SK-N-SH treated with all-trans-retinoic acid at 6 μM for 48 hours (cell line): ENCODE measurements at regions not wholly inside any gene's neighbourhood (a gene's known extent, or its start where the extent isn't known, plus 50 kb on each side); places are given as distances from the start of the nearest gene placed in this dataset.

Experiments used
- ATAC-seq: fragments of 200-7000 bp; cut with Tn5 transposase; 3 replicates; pipeline ENCODE4 v1.9.1; 2020; ENCODE audit warnings: mild to moderate bottlenecking, moderate library complexity
- ARNTL ChIP-seq: fragments of 450-650 bp; formaldehyde crosslinking; IDR thresholded peaks from 2 replicates; pipeline ENCODE4 v1.5.0; 2020; ENCODE audit warnings: low read depth, mild to moderate bottlenecking, moderate library complexity, borderline replicate concordance
- BACH2 ChIP-seq: fragments of 250-450 bp; sonication (Bioruptor Pico); IDR thresholded peaks from 2 replicates; pipeline ENCODE4 v1.9.0; 2021; ENCODE audit warnings: mild to moderate bottlenecking, borderline replicate concordance
- CREB5 ChIP-seq: fragments of 250-450 bp; sonication (Bioruptor Pico); IDR thresholded peaks from 2 replicates; pipeline ENCODE4 v1.5.1; 2020; ENCODE audit warnings: low read depth, mild to moderate bottlenecking, moderate library complexity
- CSDC2 ChIP-seq: fragments of 250-450 bp; sonication (Bioruptor Pico); IDR thresholded peaks from 2 replicates; pipeline ENCODE4 v1.5.0; 2020; ENCODE audit warnings: mild to moderate bottlenecking, moderate library complexity
- ESRRG ChIP-seq: fragments of 250-450 bp; sonication (Bioruptor Pico); IDR thresholded peaks from 2 replicates; pipeline ENCODE4 v1.6.1; 2021; ENCODE audit warnings: mild to moderate bottlenecking
- GLIS3 ChIP-seq: fragments of 250-450 bp; sonication (Bioruptor Pico); IDR thresholded peaks from 2 replicates; pipeline ENCODE4 v1.5.0; 2020; ENCODE audit warnings: mild to moderate bottlenecking, moderate library complexity
- ISL1 ChIP-seq: fragments of 250-450 bp; sonication (Bioruptor Pico); IDR thresholded peaks from 2 replicates; pipeline ENCODE4 v2.1.2; 2022; ENCODE audit warnings: mild to moderate bottlenecking, moderate library complexity
- OSR1 ChIP-seq: fragments of 250-450 bp; sonication (Bioruptor Pico); IDR thresholded peaks from 2 replicates; pipeline ENCODE4 v1.8.0; 2022; ENCODE audit warnings: moderate library complexity, mild to moderate bottlenecking, inconsistent platforms
- POU6F1 ChIP-seq: fragments of 250-450 bp; sonication (Bioruptor Pico); IDR thresholded peaks from 2 replicates; pipeline ENCODE4 v1.8.0; 2021; ENCODE audit warnings: low read depth, mild to moderate bottlenecking, moderate library complexity, borderline replicate concordance
- RARB ChIP-seq: fragments of 250-450 bp; sonication (Bioruptor Pico); IDR thresholded peaks from 2 replicates; pipeline ENCODE4 v1.8.0; 2021; ENCODE audit warnings: mild to moderate bottlenecking, moderate library complexity
- SNAI2 ChIP-seq: fragments of 250-450 bp; sonication (Bioruptor Pico); IDR thresholded peaks from 2 replicates; pipeline ENCODE4 v1.5.0; 2020; ENCODE audit warnings: mild to moderate bottlenecking, moderate library complexity
- TOX ChIP-seq: fragments of 250-450 bp; sonication (Bioruptor Pico); IDR thresholded peaks from 2 replicates; pipeline ENCODE4 v1.8.0; 2021; ENCODE audit warnings: mild to moderate bottlenecking, moderate library complexity, borderline replicate concordance
- TSHZ2 ChIP-seq: fragments of 250-450 bp; sonication (Bioruptor Pico); IDR thresholded peaks from 2 replicates; pipeline ENCODE4 v1.5.0; 2020; ENCODE audit warnings: mild to moderate bottlenecking, moderate library complexity
- ZC3H10 ChIP-seq: fragments of 250-450 bp; sonication (Bioruptor Pico); IDR thresholded peaks from 2 replicates; pipeline ENCODE4 v1.5.1; 2021; ENCODE audit warnings: mild to moderate bottlenecking, moderate library complexity
- ZNF70 ChIP-seq: fragments of 450-650 bp; formaldehyde crosslinking; IDR thresholded peaks from 2 replicates; pipeline ENCODE4 v1.5.0; 2020; ENCODE audit warnings: mild to moderate bottlenecking, moderate library complexity
- ZNF8 ChIP-seq: fragments of 450-650 bp; formaldehyde crosslinking; IDR thresholded peaks from 2 replicates; pipeline ENCODE4 v1.5.0; 2020; ENCODE audit warnings: mild to moderate bottlenecking, moderate library complexity
- TF ChIP-seq, protein P1 (sequence below): fragments of 250-450 bp; sonication (Bioruptor Pico); IDR thresholded peaks from 2 replicates; pipeline ENCODE4 v1.8.0; 2020; ENCODE audit warnings: mild to moderate bottlenecking, moderate library complexity, borderline replicate concordance
- TF ChIP-seq, protein P2 (sequence below): fragments of 250-450 bp; sonication (Bioruptor Pico); IDR thresholded peaks from 2 replicates; pipeline ENCODE4 v1.5.1; 2021; ENCODE audit warnings: mild to moderate bottlenecking, moderate library complexity

GRCh38 chr7:67519171-67519570 is 522.5 kb downstream of the TYW1 start:
- ATAC-seq: no peak
- no peak for TF ChIP-seq CREB5
- no peak for TF ChIP-seq TSHZ2 (CRISPR knock-in tag)
- TF ChIP-seq POU6F1 (CRISPR knock-in tag): no peak
- TF ChIP-seq ZNF8 (CRISPR knock-in tag): no peak
- no peak for TF ChIP-seq ZNF70
- TF ChIP-seq, protein P1, sequence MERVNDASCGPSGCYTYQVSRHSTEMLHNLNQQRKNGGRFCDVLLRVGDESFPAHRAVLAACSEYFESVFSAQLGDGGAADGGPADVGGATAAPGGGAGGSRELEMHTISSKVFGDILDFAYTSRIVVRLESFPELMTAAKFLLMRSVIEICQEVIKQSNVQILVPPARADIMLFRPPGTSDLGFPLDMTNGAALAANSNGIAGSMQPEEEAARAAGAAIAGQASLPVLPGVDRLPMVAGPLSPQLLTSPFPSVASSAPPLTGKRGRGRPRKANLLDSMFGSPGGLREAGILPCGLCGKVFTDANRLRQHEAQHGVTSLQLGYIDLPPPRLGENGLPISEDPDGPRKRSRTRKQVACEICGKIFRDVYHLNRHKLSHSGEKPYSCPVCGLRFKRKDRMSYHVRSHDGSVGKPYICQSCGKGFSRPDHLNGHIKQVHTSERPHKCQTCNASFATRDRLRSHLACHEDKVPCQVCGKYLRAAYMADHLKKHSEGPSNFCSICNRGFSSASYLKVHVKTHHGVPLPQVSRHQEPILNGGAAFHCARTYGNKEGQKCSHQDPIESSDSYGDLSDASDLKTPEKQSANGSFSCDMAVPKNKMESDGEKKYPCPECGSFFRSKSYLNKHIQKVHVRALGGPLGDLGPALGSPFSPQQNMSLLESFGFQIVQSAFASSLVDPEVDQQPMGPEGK (CRISPR knock-in tag): no peak
- no peak for TF ChIP-seq RARB (CRISPR knock-in tag)
- TF ChIP-seq ZC3H10 (CRISPR knock-in tag): no peak
- TF ChIP-seq BACH2 (CRISPR knock-in tag): no peak
- TF ChIP-seq GLIS3 (CRISPR knock-in tag): no peak
- no peak for TF ChIP-seq TOX (CRISPR knock-in tag)
- TF ChIP-seq ARNTL: no peak
- TF ChIP-seq CSDC2 (CRISPR knock-in tag): no peak
- TF ChIP-seq ISL1 (CRISPR knock-in tag): no peak
- TF ChIP-seq, all 23 proteins: peak for 0

DNA sequence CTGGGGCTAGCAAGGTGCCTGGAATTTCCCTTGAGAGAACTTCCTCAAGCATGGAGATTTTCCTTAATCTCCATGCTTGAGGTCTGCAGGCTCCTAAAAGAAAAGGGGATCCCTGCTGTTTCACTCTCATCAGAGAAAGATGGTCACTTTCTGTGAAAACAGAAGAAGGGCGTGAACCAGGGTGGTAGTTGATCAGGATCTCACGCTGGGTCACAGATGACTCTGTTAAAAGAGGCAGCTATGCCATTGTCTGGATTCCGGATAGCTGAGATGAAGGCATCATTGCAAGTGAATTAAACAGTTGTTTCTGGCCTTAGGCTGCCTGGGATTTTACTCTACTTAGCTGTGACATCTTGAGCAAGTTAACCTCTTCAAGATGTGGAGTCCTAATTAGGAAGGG is 525.9 kb downstream of the TYW1 start:
- ATAC-seq: no peak
- TF ChIP-seq, protein P1 (CRISPR knock-in tag): no peak
- TF ChIP-seq ESRRG (CRISPR knock-in tag) (no peak), SNAI2 (no peak), ARNTL (no peak), OSR1 (CRISPR knock-in tag) (no peak), ZC3H10 (CRISPR knock-in tag) (no peak), BACH2 (CRISPR knock-in tag) (no peak), CREB5 (no peak), GLIS3 (CRISPR knock-in tag) (no peak), TSHZ2 (CRISPR knock-in tag) (no peak), ZNF70 (no peak)
- TF ChIP-seq, protein P2, sequence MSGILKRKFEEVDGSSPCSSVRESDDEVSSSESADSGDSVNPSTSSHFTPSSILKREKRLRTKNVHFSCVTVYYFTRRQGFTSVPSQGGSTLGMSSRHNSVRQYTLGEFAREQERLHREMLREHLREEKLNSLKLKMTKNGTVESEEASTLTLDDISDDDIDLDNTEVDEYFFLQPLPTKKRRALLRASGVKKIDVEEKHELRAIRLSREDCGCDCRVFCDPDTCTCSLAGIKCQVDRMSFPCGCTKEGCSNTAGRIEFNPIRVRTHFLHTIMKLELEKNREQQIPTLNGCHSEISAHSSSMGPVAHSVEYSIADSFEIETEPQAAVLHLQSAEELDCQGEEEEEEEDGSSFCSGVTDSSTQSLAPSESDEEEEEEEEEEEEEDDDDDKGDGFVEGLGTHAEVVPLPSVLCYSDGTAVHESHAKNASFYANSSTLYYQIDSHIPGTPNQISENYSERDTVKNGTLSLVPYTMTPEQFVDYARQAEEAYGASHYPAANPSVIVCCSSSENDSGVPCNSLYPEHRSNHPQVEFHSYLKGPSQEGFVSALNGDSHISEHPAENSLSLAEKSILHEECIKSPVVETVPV: no peak
